LNCaP clone FGC (cell line): ENCODE measurements at regions not wholly inside any gene's neighbourhood (a gene's known extent, or its start where the extent isn't known, plus 50 kb on each side); places are given as distances from the start of the nearest gene placed in this dataset.

Experiments used
- DNase-seq: peaks from one replicate; pipeline ENCODE4 v3.0.0-alpha.2; 2011; ENCODE audit warnings: low read depth
- H3K4me3 ChIP-seq: 2 replicates; pipeline ENCODE4 v1.5.1; 2011; ENCODE audit warnings: mild to moderate bottlenecking, low read depth, low read length, control low read depth
- TF ChIP-seq, protein P1 (sequence below): IDR thresholded peaks from 2 replicates; pipeline ENCODE4 v1.5.1; 2012; ENCODE audit warnings: mild to moderate bottlenecking; ENCODE audit not compliant: control insufficient read depth, insufficient read depth; ENCODE audit errors: extremely low read depth

DNA sequence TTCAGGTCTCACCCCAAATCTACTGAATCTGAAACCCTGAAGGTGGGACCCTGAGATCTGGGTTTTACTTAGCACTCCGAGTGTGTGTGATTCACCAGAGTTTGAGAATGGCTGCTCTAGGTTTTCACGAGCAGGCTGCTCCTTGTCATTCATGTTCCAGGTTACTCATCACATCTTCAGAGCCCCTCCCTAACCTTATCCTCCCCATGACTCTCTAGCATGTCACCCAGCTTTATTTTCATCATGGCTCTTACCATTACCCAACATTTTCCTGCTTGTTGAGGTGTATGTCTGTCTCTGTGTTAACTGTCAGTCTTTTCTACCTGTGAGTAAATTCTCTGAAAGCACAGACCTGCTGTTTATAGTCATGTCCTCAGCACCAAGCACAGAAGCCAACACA lies 319.2 kb downstream of the NSG2 start:
- H3K4me3 ChIP-seq: no peak overlapping the region
- TF ChIP-seq, protein P1, sequence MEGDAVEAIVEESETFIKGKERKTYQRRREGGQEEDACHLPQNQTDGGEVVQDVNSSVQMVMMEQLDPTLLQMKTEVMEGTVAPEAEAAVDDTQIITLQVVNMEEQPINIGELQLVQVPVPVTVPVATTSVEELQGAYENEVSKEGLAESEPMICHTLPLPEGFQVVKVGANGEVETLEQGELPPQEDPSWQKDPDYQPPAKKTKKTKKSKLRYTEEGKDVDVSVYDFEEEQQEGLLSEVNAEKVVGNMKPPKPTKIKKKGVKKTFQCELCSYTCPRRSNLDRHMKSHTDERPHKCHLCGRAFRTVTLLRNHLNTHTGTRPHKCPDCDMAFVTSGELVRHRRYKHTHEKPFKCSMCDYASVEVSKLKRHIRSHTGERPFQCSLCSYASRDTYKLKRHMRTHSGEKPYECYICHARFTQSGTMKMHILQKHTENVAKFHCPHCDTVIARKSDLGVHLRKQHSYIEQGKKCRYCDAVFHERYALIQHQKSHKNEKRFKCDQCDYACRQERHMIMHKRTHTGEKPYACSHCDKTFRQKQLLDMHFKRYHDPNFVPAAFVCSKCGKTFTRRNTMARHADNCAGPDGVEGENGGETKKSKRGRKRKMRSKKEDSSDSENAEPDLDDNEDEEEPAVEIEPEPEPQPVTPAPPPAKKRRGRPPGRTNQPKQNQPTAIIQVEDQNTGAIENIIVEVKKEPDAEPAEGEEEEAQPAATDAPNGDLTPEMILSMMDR: no peak
- no peak for DNase-seq

DNA sequence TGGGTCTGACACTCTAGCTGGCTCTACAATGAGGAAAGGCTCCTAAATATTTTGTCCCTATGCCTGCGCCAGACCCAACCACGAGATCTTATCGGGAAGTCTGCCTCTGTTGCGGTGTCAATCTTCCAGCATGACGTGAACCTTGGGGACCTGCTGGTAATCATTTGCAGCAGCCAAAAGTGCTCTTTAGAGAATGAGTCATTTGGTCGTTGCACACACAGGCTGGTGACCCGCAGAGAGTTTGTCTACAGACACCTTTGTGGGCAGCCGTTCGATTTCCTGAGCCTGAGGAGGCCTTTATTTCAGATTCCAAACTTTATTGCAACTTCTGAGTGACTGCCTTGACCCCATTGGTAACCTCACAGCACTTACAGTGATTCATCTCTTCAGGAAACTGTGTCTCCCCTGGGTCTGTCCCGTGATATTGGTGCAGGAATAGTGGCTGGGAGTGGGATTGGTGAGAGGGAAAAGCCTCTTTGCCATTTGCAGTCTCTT lies 326.1 kb downstream of the NSG2 start:
- TF ChIP-seq, protein P1: no peak
- no peak for DNase-seq
- H3K4me3 ChIP-seq: no peak overlapping the region

DNA sequence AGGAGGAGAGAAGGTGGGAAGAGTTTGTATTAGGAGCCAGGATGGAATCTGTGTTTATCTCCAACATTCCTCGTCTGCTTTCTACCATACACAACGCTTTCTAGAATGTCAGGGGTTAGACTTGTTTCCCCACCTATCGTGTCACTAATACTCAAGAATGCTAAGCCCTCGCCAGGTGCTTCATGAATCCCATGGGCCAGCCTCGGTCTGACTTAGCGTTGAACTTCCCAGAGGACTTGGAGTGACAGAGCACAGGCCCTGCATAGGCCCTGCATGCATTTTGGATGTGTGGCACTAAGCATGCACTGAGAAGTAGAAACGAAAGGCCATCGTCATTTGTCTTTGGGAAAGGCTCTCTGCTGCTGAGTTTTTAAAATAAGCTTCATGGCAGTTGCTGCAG lies 328.7 kb downstream of the NSG2 start:
- no peak overlapping the region for H3K4me3 ChIP-seq
- no peak for DNase-seq
- TF ChIP-seq, protein P1: no peak

DNA sequence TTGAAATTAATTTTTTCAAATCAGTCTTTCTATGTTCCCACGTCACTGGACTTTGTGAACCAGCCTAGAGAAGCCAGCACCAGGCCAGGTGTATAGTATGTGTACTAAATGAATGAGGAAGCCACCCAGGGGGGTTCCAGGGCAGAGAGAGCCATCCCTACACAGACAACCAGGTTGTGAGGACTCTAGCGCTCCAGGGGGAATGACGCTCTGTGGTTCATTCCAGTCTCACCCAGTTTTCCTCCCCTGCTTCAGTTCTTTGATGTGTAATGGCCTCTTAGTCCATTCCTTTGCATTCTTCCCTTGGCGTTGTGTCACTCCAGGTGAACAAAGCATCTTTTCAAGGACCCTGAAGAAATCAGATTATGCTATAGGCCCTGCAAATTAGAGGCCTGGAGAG lies 330.6 kb downstream of the NSG2 start:
- DNase-seq: no peak
- TF ChIP-seq, protein P1: no peak
- H3K4me3 ChIP-seq: no peak overlapping the region

DNA sequence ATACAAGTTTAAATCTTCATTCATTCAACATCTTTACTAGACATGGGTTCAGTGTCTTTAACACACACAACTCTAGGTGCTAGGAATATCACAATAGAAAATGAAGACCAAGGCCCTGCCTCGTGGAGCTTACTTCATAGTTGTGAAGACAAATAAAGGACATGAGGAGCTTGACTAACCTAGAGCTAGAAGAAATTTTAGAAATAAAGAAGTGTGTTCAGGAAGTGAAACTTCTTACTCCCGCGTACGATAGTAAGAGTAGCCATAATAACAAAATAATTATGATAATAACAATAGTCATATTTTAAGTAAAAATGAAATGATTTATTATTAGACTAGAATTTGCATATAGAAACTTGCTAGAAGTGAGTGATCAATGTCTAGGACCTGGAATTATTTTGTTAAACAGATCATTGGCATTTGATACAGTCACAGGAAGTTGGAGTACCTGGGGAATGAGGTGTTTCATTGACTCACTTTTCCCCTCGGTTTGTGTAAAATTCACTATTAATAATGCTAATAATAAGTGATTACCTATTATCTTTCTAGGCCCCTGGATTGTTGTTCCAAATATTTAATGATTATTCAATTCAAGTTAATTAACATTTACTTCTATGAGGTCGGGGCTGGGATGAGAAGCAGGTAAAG lies 331.3 kb downstream of the NSG2 start:
- TF ChIP-seq, protein P1: no peak
- no peak for DNase-seq
- no peak overlapping the region for H3K4me3 ChIP-seq

DNA sequence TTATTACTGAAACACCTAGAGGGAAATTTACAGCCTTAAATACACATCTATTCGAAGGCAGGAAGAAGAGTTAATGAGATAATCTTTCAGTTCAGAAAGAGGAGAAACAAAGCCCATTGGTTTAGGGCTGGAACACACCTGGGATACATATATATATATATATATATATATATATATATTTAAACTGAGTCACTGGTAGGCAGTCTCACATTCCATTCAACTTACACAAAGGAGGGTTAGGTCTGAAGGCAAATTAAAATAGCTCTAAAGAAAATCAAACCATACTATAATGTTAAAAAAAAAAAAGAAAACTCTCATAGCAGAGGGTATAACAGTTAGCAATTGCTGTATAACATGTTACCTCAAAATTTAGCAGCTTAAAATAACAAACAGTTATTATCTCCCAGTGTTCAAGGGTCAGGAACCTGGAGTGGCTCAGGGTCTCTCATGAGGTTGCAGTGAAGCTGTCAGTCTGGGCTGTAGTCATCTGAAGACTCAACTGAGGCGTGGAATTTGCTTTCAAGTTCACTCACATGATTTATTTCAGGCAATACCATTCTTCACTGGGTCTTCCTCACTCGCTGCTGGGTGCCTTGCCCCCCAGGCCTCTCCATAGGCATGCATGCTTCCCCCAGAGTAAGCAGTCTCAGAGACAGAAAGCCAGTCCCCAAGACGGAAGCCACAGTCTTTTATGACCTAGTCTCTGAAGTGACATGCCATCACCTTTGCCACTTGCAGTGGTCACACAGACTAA lies 332.8 kb downstream of the NSG2 start:
- DNase-seq: no peak
- H3K4me3 ChIP-seq: no peak overlapping the region
- TF ChIP-seq, protein P1: no peak
